IgD-negative memory B cell (primary cell): ENCODE measurements at regions not wholly inside any gene's neighbourhood (a gene's known extent, or its start where the extent isn't known, plus 50 kb on each side); places are given as distances from the start of the nearest gene placed in this dataset.
A peak's percentile ranks its signal among the peaks of the same experiment; 100 is the strongest.
"Not testable (repeated sequence)": the region's sequence is repeated elsewhere in the genome, so short reads cannot be mapped to it uniquely, and the experiment has no call there.

Experiments
- H3K27ac Mint-ChIP-seq, 3 donors: one replicate each; pipeline ENCODE4 v1.8.0; 2020 to 2022; ENCODE audit warnings: mild to moderate bottlenecking in 3 of 3, mixed read lengths in 3 of 3, moderate library complexity in 1 of 3
- H3K27me3 Mint-ChIP-seq: one replicate; pipeline ENCODE4 v1.8.0; 2021; ENCODE audit warnings: mixed read lengths
- H3K36me3 Mint-ChIP-seq: one replicate; pipeline ENCODE4 v1.8.0; 2020; ENCODE audit warnings: mild to moderate bottlenecking, mixed read lengths
- H3K4me1 Mint-ChIP-seq, 3 donors: one replicate each; pipeline ENCODE4 v1.8.0; 2020 to 2022; ENCODE audit warnings: mixed read lengths in 3 of 3, mild to moderate bottlenecking in 1 of 3
- H3K4me3 Mint-ChIP-seq, 4 donors: one replicate each; pipeline ENCODE4 v1.8.0; 2020 to 2022; ENCODE audit warnings: mild to moderate bottlenecking in 4 of 4, mixed read lengths in 4 of 4, moderate library complexity in 3 of 4
- H3K9me3 Mint-ChIP-seq, 3 donors: one replicate each; pipeline ENCODE4 v1.8.0; 2020 to 2021; ENCODE audit warnings: mixed read lengths in 3 of 3, mild to moderate bottlenecking in 1 of 3

DNA sequence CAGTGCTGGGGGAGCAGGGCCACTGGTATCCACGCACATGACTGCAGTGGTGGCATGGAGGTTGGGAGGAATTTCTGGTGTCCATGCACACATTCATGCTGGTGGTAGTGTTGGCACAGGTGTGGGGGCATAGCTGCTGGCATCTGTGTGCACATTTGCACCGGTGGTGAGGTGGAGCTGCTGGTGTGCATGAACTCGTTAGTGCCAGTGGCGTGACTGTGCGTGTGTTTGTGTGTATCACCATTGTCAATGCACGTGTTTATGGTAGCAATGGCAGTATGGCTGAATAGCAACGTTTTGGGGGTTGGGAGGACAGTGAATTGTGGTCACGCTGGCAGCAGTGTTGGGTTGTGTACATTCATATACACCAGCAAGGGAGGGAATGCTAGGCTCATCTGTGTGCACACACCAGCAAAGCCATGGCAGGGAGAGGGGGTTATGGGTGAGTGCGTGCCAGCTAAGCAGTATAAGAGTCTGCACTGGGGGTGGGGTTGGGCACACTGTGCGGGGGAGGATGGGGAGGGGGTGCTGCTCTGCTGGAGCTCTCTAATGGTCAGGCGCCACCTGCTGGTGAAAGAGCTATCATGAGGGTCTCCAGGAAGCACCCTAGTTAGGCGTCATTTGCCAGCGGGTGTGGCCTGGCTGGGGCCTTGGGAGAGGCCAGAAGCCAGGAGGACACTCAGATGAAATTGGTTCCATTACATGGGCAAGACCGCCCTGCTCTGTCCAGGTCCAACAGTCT is 626.1 kb upstream of the ID4 start:
- Mint-ChIP-seq H3K36me3 (no peaks in the 10 kb centered on the region), H3K4me1 (peaks cover 0 to 2% (median 0%) of the 10 kb centered on the region in 3 donors), H3K9me3 (peaks cover 2 to 5% (median 4%) of the 10 kb centered on the region in 3 donors), H3K27me3 (no peaks in the 10 kb centered on the region), H3K27ac (peak overlapping the region in 1 of 3 donors; percentile 60), H3K4me3 (no peak overlapping the region)

DNA sequence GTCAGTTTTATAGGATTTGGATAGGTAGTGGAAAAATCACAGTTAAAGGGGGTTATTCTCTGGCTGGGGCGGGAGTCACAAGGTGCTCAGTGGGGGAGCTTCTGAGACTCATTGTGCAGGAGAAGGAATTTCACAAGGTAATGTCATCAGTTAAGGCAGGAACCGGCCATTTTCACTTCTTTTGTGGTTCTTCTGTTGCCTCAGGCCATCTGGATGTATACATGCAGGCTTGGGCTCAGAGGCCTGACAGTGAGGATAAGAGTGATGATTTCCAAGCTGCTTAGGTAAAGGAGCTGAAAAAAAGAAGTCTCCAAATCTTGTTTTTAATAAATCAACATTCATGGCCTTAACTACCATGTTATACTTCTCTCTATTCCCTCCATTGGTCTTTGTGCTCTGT is 622.9 kb upstream of the ID4 start:
- no peaks in the 10 kb centered on the region for H3K27me3 Mint-ChIP-seq
- peaks cover 0 to 2% (median 0%) of the 10 kb centered on the region in 3 donors for H3K9me3 Mint-ChIP-seq
- H3K36me3 Mint-ChIP-seq = no peaks in the 10 kb centered on the region
- H3K4me3 Mint-ChIP-seq = no peak overlapping the region
- H3K4me1 Mint-ChIP-seq = peaks cover 0 to 2% (median 0%) of the 10 kb centered on the region in 3 donors
- peak overlapping the region in 1 of 3 donors; percentile 37 for H3K27ac Mint-ChIP-seq

DNA sequence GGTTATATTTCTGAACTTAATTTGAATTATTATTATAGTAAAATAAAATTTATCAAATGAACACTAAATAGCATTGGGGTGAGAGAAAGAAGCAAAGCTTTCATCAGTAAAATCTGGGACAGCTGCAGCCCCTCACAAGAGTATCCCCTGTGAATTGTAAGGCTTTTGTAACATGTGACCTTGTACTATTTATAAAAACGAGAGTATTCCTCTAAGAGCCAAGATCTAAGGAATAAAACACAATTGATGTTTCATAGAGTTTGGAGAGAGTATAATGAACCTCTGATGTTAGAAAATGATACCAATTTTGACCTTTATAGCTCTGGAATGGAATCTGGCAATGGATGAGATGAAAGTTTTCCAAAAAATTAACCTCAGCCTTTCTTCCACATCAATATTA is 617.2 kb upstream of the ID4 start:
- Mint-ChIP-seq H3K9me3 (peaks cover 0 to 2% (median 0%) of the 10 kb centered on the region in 3 donors), H3K4me3 (no peak overlapping the region), H3K27me3 (no peaks in the 10 kb centered on the region), H3K27ac (no peak overlapping the region), H3K4me1 (no peaks in the 10 kb centered on the region), H3K36me3 (no peaks in the 10 kb centered on the region)

DNA sequence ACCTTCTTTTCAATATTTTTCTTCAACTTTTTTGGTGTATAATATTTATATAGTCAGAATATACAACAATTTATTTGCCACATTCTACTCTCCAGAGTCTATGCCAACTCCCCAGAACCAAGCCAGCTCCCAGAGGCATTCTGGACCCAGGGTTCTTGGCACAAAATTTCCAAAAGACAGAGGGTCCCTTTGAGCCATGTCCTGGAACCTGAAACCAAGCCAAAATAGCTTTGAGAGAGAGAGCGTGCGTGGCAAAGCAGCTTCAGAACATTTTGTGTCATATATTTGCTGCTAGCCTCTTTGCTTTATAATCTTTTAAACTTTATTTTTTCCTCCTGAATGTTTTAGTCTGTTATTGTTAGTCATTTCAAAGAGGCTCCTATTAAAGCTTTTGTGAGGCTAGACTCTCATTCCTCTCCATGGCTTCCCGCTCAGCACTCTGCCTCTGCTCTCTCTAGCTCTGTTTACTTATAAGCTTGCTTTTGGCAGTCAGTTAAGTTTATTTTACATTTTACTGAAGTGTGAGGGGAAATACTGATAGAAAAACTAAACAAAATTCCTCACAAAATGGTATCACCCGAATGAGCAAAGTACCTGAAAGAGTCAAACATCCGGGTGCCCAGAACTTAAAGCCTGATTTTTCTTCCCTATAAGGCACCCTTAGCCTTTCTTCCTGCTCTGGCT is 605.1 kb upstream of the ID4 start:
- H3K36me3 Mint-ChIP-seq = no peaks in the 10 kb centered on the region
- H3K27ac Mint-ChIP-seq = no peak overlapping the region
- H3K4me3 Mint-ChIP-seq = no peak overlapping the region
- no peaks in the 10 kb centered on the region for H3K4me1 Mint-ChIP-seq
- no peaks in the 10 kb centered on the region for H3K27me3 Mint-ChIP-seq
- peaks cover 7 to 10% (median 8%) of the 10 kb centered on the region in 3 donors for H3K9me3 Mint-ChIP-seq

DNA sequence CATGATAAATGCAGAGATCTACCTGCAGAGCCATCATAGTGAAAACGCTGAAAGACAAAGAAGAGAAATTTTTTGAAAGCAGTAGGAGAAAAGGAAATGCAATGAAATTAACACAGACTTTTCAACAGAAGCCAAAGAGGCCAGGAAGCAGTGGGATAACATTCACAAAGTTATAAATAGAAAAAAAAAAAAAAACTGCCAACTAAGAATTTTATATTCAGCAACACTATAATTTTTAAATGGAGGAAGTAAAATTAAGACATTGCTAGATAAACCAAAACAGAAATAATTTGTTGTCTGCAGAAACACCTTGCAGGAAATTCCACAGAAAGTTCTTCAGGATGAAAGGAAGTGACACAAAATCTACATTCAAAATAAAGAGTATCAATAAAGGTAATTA is 591.5 kb upstream of the ID4 start:
- Mint-ChIP-seq H3K4me3 (no peak overlapping the region), H3K27ac (peak overlapping the region in 1 of 3 donors; percentile 39), H3K36me3 (peaks cover 2% of the 10 kb centered on the region), H3K27me3 (no peaks in the 10 kb centered on the region), H3K4me1 (no peaks in the 10 kb centered on the region), H3K9me3 (peaks cover 11 to 16% (median 13%) of the 10 kb centered on the region in 3 donors)

DNA sequence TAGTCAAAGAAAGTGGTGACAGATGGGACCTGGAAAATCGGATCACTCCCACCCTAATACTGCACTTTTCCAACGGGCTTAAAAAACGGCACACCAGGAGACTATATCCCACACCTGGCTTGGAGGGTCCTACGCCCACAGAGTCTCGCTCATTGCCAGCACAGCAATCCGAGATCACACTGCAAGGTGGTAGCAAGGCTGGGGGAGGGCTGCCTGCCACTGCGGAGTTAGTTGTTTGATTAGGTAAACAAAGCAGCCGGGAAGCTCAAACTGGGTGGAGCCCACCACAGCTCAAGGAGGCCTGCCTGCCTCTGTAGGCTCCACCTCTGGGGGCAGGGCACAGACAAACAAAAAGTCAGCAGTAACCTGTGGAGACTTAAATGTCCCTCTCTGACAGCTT is 590.0 kb upstream of the ID4 start:
- peaks cover 5 to 11% (median 9%) of the 10 kb centered on the region in 3 donors for H3K9me3 Mint-ChIP-seq
- not testable (repeated sequence) for H3K4me1 Mint-ChIP-seq, H3K27ac Mint-ChIP-seq

DNA sequence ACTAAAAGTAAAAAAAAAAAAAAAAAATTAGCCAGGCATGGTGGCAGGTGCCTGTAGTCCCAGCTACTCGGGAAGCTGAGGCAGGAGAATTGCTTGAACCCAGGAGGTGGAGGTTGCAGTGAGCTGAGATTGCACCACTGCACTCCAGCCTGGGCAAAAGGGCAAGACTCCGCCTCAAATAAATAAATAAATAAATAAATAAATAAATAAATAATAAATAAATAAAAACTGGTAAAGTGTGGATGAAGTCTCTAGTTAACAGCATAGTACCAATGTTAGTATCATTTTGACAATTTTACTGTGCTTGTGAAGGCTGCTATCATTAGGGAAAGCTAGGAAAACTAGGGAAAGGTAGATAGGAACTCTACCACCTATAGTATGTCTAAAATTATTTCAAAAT is 581.0 kb upstream of the ID4 start:
- not testable (repeated sequence) for H3K4me1 Mint-ChIP-seq, H3K36me3 Mint-ChIP-seq, H3K27ac Mint-ChIP-seq, H3K4me3 Mint-ChIP-seq, H3K27me3 Mint-ChIP-seq
- peaks cover 0 to 10% (median 5%) of the 10 kb centered on the region in 3 donors for H3K9me3 Mint-ChIP-seq

More for the DNA sequence above, 590.0 kb upstream of the ID4 start:
- H3K27me3 Mint-ChIP-seq, H3K4me3 Mint-ChIP-seq, H3K36me3 Mint-ChIP-seq: not testable (repeated sequence)

DNA sequence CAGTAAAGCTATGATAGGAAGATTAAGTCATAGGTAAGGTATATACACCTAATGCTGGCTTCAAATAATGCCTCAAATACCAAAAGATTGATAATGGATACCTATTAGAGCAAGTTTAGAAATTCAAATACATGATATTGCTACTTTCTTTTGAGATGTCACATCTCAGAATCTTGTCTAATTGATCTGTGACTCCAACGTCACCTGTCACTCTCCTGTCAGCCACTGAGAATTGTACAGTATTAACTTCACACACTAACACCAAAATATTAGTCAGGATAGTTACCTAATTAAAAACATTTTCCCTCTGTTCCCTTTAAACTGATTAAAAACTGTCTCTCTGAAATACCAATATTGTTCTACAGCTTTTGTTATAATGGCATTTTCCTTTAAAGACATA is 575.5 kb upstream of the ID4 start:
- Mint-ChIP-seq H3K27ac (no peak overlapping the region), H3K4me1 (no peaks in the 10 kb centered on the region)

DNA sequence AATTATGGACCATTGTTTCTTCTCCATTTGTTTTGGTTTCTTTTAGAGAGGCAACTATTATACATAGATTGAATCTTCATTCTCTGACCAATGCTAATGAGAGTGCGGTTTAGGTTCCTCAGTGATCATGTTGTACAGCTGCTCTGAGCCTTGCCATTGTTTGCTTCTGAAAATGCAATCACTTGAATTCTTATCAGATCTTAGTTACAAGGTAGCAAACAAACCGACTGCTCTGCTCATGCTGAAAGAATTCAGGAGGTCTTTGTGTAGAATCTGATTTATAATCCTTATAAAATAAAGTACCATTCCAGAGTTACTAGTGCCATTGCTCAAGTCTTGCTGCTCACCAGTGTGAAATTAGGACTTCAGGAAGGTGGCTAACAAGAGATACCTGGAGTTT is 569.1 kb upstream of the ID4 start:
- Mint-ChIP-seq H3K36me3 (no peaks in the 10 kb centered on the region), H3K27ac (no peak overlapping the region), H3K27me3 (no peaks in the 10 kb centered on the region), H3K4me1 (peaks cover 0 to under 1% (median 0%) of the 10 kb centered on the region in 3 donors), H3K9me3 (peaks cover 0 to 4% (median 2%) of the 10 kb centered on the region in 3 donors), H3K4me3 (no peak overlapping the region)

More for the DNA sequence above, 575.5 kb upstream of the ID4 start:
- peaks cover 0 to 3% (median 0%) of the 10 kb centered on the region in 3 donors for H3K9me3 Mint-ChIP-seq
- H3K27me3 Mint-ChIP-seq = no peaks in the 10 kb centered on the region
- no peak overlapping the region for H3K4me3 Mint-ChIP-seq
- H3K36me3 Mint-ChIP-seq = no peaks in the 10 kb centered on the region

DNA sequence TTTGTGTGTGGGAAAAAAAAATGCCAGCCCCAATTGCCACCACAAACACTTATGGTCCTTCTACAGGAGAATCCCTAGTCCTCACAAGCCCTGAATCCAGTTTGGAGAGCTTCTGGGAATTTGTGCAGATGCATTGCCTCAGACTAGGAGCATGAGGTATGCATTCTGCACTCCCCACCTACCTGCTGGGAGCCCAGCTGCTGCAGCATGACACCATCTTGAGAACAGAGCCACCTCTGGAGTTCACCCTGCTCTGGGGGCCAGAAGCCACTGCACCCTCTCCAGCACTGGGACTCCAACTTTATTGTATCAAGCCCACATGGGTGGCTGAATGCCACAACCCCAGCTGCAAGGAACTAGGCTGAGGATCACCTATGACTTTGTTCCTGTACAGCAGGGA is 568.5 kb upstream of the ID4 start:
- Mint-ChIP-seq H3K9me3 (peaks cover 0 to 4% (median 2%) of the 10 kb centered on the region in 3 donors), H3K36me3 (no peaks in the 10 kb centered on the region), H3K27ac (no peak overlapping the region), H3K27me3 (no peaks in the 10 kb centered on the region), H3K4me3 (no peak overlapping the region), H3K4me1 (peaks cover 0 to 1% (median 0%) of the 10 kb centered on the region in 3 donors)

DNA sequence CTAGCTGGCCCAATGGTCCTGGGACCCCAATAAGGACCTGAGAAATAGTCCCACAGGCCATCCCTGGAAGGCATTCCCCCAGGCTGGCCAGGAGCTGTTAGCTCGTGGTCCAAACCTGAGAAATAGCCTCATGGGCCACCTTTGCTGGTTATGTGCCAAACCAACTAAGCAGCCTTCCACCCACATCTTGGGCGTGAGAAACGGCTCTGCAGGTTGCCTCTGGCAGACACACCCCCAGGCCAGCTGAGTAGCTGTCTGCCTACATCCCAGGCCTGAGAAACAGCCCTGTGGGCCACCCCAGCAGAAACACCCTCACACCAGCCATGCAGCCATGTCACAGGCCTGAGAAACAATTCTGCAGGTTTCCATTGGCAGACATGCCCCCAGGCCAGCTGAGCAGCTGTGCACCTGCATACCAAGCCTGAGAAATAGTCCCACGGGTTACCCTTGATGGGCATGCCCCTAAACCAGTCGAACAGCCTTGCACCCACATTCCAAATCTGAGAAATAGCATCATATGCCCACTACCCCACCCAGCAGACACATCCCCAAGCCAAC is 567.8 kb upstream of the ID4 start:
- H3K9me3 Mint-ChIP-seq = peaks cover 0 to 4% (median 2%) of the 10 kb centered on the region in 3 donors
- no peaks in the 10 kb centered on the region for H3K36me3 Mint-ChIP-seq
- H3K4me1 Mint-ChIP-seq = peaks cover 0 to 1% (median 0%) of the 10 kb centered on the region in 3 donors
- H3K4me3 Mint-ChIP-seq = no peak overlapping the region
- no peak overlapping the region for H3K27ac Mint-ChIP-seq
- no peaks in the 10 kb centered on the region for H3K27me3 Mint-ChIP-seq

DNA sequence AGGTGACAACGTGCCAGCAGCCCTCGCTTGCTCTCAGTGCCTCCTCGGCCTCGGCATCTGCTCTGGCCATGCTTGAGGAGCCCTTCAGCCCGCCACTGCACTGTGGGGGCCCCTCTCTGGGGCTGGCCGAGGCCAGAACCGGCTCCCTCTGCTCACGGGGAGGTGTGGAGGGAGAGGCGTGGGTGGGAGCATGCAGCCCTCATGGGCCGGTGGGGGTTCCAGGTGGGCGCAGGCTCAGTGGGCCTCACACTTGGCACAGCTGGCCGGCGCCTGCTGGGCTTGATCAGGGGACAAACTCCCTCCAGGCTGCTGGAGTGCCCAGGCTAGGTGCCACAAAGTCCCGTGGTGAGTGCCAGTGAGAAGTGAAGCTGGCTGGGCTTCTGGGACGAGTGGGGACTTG is 566.6 kb upstream of the ID4 start:
- no peaks in the 10 kb centered on the region for H3K27me3 Mint-ChIP-seq
- H3K9me3 Mint-ChIP-seq = peaks cover 0 to 4% (median 2%) of the 10 kb centered on the region in 3 donors
- H3K27ac Mint-ChIP-seq = no peak overlapping the region
- H3K4me3 Mint-ChIP-seq = no peak overlapping the region
- H3K36me3 Mint-ChIP-seq = no peaks in the 10 kb centered on the region
- H3K4me1 Mint-ChIP-seq = peaks cover 0 to 1% (median 0%) of the 10 kb centered on the region in 3 donors

DNA sequence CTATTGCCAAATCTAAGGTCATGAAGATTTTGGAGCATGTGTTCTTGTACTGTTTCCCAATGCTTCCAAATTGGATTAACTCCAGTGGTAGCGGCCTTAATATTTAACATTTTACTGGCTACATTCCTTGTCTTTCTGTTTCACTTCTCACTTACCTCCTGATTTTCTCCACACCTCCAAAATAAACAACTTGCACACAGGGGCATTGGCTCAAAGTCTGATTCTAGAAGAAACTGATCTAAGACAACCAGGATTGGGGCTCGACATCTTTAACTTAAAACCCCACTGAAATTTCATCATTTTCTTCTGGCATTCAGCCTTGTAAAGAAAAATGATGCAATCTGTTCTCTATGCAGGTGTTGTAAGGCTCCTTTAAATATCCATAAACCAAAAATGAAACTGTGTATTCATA is 557.9 kb upstream of the ID4 start:
- H3K36me3 Mint-ChIP-seq = peaks cover 5% of the 10 kb centered on the region
- H3K9me3 Mint-ChIP-seq = peaks cover 2 to 10% (median 2%) of the 10 kb centered on the region in 3 donors
- H3K4me1 Mint-ChIP-seq = no peaks in the 10 kb centered on the region
- no peak overlapping the region for H3K27ac Mint-ChIP-seq
- no peak overlapping the region for H3K4me3 Mint-ChIP-seq
- no peaks in the 10 kb centered on the region for H3K27me3 Mint-ChIP-seq

DNA sequence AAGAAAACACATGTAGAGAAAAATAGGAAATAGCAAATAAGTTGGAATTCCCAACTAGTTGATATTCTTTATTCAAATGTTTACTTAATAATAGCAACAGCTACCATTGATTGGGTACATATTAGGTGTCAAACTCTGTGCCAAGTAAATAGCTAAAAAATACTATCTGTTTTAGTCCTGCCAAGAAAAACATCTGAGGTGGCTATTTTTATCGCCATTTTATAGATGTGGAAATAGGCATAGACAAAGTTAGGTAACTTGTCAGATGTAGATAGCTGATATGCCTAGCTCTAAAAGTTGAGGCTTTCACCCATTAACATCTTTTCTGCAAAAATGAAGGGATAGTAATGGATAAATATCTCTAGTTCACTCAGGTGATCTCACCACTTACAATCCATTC is 549.2 kb upstream of the ID4 start:
- H3K4me1 Mint-ChIP-seq = no peaks in the 10 kb centered on the region
- H3K36me3 Mint-ChIP-seq = no peaks in the 10 kb centered on the region
- no peaks in the 10 kb centered on the region for H3K27me3 Mint-ChIP-seq
- H3K4me3 Mint-ChIP-seq = no peak overlapping the region
- peaks cover 2 to 3% (median 2%) of the 10 kb centered on the region in 3 donors for H3K9me3 Mint-ChIP-seq
- no peak overlapping the region for H3K27ac Mint-ChIP-seq

DNA sequence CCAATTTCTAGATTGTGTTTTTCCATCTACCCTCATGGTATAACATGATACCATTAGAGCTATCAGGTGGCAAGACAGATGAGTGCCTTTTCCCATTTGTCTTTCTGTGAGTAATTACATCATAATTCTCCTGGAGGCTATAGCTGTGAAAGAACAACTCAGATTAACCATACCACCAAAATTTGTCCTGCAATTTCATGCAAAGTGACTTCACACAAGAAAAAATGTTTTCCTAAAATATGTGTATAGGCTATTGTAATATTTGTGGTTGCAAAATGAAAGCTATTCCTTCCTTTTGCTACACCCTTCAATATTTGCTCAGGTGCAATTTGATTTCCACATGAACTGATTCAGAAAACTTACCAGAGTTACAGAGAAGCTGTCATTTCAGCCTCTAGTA is 547.7 kb upstream of the ID4 start:
- Mint-ChIP-seq H3K9me3 (peaks cover 0 to 3% (median 2%) of the 10 kb centered on the region in 3 donors), H3K36me3 (no peaks in the 10 kb centered on the region), H3K27ac (no peak overlapping the region), H3K27me3 (no peaks in the 10 kb centered on the region), H3K4me1 (no peaks in the 10 kb centered on the region), H3K4me3 (no peak overlapping the region)
